Neural cell (in vitro differentiated cells): ENCODE measurements at regions not wholly inside any gene's neighbourhood (a gene's known extent, or its start where the extent isn't known, plus 50 kb on each side); places are given as distances from the start of the nearest gene placed in this dataset.

Source experiments
- H2AFZ ChIP-seq: fragments of 200-600, 300-800 bp; sonication (generic), shearing (Covaris generic); 2 replicates; pipeline ENCODE4 v1.6.0; 2014; ENCODE audit warnings: low read depth, mild to moderate bottlenecking, antibody characterized with exemption, low read length, moderate library complexity
- H3F3A ChIP-seq: fragments of 200-600 bp; shearing (Covaris generic); 2 replicates; pipeline ENCODE4 v1.6.1; 2016; ENCODE audit warnings: mild to moderate bottlenecking, moderate library complexity, mixed read lengths, antibody characterized with exemption, low read length; ENCODE audit not compliant: insufficient read depth, poor library complexity, severe bottlenecking
- H3K27ac ChIP-seq: fragments of 200-600, 300-800 bp; sonication (generic), shearing (Covaris generic); 2 replicates; pipeline ENCODE4 v1.5.1; 2014; ENCODE audit warnings: mild to moderate bottlenecking, low read length, moderate library complexity
- H3K27me3 ChIP-seq: fragments of 300-800, 200-600 bp; sonication (generic), shearing (Covaris generic); 2 replicates; pipeline ENCODE4 v1.6.0; 2014; ENCODE audit warnings: mild to moderate bottlenecking, low read depth, low read length, moderate library complexity; ENCODE audit not compliant: insufficient read depth
- H3K36me3 ChIP-seq: fragments of 300-800, 200-600 bp; sonication (generic), shearing (Covaris generic); 2 replicates; pipeline ENCODE4 v1.5.1; 2014; ENCODE audit warnings: mild to moderate bottlenecking, antibody characterized with exemption, low read length, moderate library complexity; ENCODE audit not compliant: insufficient read depth
- H3K4me2 ChIP-seq: fragments of 300-800, 200-600 bp; sonication (generic), shearing (Covaris generic); 2 replicates; pipeline ENCODE4 v1.6.0; 2014; ENCODE audit warnings: mild to moderate bottlenecking, low read length
- H3K4me3 ChIP-seq: fragments of 300-800, 200-600 bp; sonication (generic), shearing (Covaris generic); 2 replicates; pipeline ENCODE4 v1.5.1; 2014; ENCODE audit warnings: mild to moderate bottlenecking, low read length, moderate library complexity
- H3K79me2 ChIP-seq: fragments of 200-600 bp; shearing (Covaris generic); replicated peaks from 2 replicates; pipeline ENCODE4 v1.6.0; 2014; ENCODE audit warnings: mild to moderate bottlenecking, low read length, moderate library complexity; ENCODE audit not compliant: insufficient read depth
- H3K9ac ChIP-seq: fragments of 300-800, 200-600 bp; sonication (generic), shearing (Covaris generic); 2 replicates; pipeline ENCODE4 v1.6.1; 2016; ENCODE audit warnings: mild to moderate bottlenecking, low read length, mixed read lengths
- H3K9me2 ChIP-seq: fragments of 200-600 bp; shearing (Covaris generic); 2 replicates; pipeline ENCODE4 v1.6.1; 2016; ENCODE audit warnings: mild to moderate bottlenecking, low read length, mixed read lengths; ENCODE audit not compliant: insufficient read depth
- H3K9me3 ChIP-seq: fragments of 200-600, 300-800 bp; sonication (generic), shearing (Covaris generic); 2 replicates; pipeline ENCODE4 v1.6.1; 2016; ENCODE audit warnings: mild to moderate bottlenecking, mixed run types, low read length, moderate library complexity, mixed read lengths
- H4K20me1 ChIP-seq: fragments of 200-600 bp; shearing (Covaris generic); 2 replicates; pipeline ENCODE4 v1.6.1; 2016; ENCODE audit warnings: mild to moderate bottlenecking, mixed run types; ENCODE audit not compliant: insufficient read depth
- CTCF ChIP-seq: fragments of 450-650 bp; IDR thresholded peaks from 2 replicates; pipeline ENCODE4 v1.5.1; 2014; ENCODE audit warnings: antibody characterized with exemption, mild to moderate bottlenecking, moderate library complexity; ENCODE audit not compliant: poor library complexity, severe bottlenecking
- EP300 ChIP-seq: fragments of 450-650 bp; conservative IDR thresholded peaks from 2 replicates; pipeline ENCODE4 v1.6.1; 2014; ENCODE audit warnings: antibody characterized with exemption, mild to moderate bottlenecking, moderate library complexity; ENCODE audit not compliant: poor library complexity, severe bottlenecking
- EZH2 ChIP-seq: fragments of 200-600, 300-800 bp; shearing (Covaris generic), sonication (generic); IDR thresholded peaks from 2 replicates; pipeline ENCODE4 v1.6.1; 2014; ENCODE audit warnings: antibody characterized with exemption, low read length, borderline replicate concordance, mild to moderate bottlenecking; ENCODE audit not compliant: insufficient read depth, poor library complexity, severe bottlenecking
- MXI1 ChIP-seq: fragments of 450-650 bp; conservative IDR thresholded peaks from 2 replicates; pipeline ENCODE4 v1.6.1; 2014; ENCODE audit warnings: antibody characterized with exemption, mild to moderate bottlenecking; ENCODE audit not compliant: poor library complexity, severe bottlenecking
- POLR2AphosphoS5 ChIP-seq: IDR thresholded peaks from 2 replicates; pipeline ENCODE4 v1.6.1; 2012
- RAD21 ChIP-seq: fragments of 450-650 bp; conservative IDR thresholded peaks from 2 replicates; pipeline ENCODE4 v1.6.1; 2014; ENCODE audit warnings: antibody characterized with exemption, mild to moderate bottlenecking, moderate library complexity
- SMC3 ChIP-seq: fragments of 450-650 bp; conservative IDR thresholded peaks from 2 replicates; pipeline ENCODE4 v1.6.1; 2014; ENCODE audit warnings: antibody characterized with exemption, mild to moderate bottlenecking, moderate library complexity; ENCODE audit not compliant: poor library complexity
- TAF1 ChIP-seq: IDR thresholded peaks from 2 replicates; pipeline ENCODE4 v1.6.1; 2012; ENCODE audit warnings: low read depth
- TF ChIP-seq, protein P1 (sequence below): IDR thresholded peaks from 2 replicates; pipeline ENCODE4 v1.6.1; 2012; ENCODE audit warnings: borderline replicate concordance

DNA sequence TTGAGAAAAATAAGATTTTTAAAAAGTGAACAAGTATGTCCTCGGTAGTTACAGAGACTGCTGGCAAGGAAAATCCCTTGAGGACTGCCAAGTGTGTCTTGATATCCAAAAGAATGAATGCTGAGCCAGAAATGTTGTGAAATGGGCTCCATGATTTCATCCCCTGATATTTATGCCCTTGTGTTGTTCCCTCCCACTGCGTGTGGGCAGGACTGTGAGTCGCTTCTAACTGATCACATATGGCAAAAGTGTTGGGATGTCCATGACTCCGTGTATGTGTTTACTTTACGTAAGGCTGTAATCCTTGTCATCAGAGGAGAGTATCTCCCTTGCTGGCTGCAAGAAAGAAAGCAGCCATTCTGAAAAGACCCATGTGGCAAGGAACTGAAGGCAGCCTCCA is 285.1 kb downstream of the SS18 start:
- no peaks in the 10 kb centered on the region for H3K79me2 ChIP-seq
- no peaks in the 10 kb centered on the region for H3F3A ChIP-seq
- H3K4me3 ChIP-seq = no peak overlapping the region
- no peak overlapping the region for H3K4me2 ChIP-seq
- H4K20me1 ChIP-seq = no peaks in the 10 kb centered on the region
- H3K9me3 ChIP-seq = no peaks in the 10 kb centered on the region
- no peak overlapping the region for H3K9ac ChIP-seq
- TF ChIP-seq EZH2 = no peak
- no peak for TF ChIP-seq POLR2AphosphoS5
- TF ChIP-seq TAF1 = no peak
- no peak for TF ChIP-seq SMC3
- no peak for TF ChIP-seq RAD21
- no peaks in the 10 kb centered on the region for H3K27me3 ChIP-seq
- H3K9me2 ChIP-seq = no peaks in the 10 kb centered on the region
- H2AFZ ChIP-seq = no peak overlapping the region
- no peak overlapping the region for H3K27ac ChIP-seq
- no peaks in the 10 kb centered on the region for H3K36me3 ChIP-seq

DNA sequence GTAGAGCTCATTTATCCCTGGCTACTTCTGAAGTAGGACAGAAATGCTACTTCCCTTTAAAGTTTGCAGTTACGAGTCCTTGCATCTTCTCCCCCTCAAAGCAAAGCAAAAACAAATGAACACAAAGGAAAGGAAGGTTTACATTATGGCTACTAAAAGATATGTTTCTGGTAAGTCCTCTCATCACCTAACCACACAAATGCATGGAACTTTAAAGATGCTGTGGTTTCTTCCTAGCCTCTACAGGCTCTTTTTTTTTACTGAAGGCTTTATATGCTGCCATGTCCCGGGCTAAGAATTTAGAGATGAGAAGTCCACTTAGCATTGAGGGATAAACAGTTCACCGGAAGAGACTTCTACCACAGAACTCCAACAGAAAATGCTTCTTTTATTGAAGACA is 291.2 kb downstream of the SS18 start:
- TF ChIP-seq EZH2 = no peak
- TF ChIP-seq, protein P1, sequence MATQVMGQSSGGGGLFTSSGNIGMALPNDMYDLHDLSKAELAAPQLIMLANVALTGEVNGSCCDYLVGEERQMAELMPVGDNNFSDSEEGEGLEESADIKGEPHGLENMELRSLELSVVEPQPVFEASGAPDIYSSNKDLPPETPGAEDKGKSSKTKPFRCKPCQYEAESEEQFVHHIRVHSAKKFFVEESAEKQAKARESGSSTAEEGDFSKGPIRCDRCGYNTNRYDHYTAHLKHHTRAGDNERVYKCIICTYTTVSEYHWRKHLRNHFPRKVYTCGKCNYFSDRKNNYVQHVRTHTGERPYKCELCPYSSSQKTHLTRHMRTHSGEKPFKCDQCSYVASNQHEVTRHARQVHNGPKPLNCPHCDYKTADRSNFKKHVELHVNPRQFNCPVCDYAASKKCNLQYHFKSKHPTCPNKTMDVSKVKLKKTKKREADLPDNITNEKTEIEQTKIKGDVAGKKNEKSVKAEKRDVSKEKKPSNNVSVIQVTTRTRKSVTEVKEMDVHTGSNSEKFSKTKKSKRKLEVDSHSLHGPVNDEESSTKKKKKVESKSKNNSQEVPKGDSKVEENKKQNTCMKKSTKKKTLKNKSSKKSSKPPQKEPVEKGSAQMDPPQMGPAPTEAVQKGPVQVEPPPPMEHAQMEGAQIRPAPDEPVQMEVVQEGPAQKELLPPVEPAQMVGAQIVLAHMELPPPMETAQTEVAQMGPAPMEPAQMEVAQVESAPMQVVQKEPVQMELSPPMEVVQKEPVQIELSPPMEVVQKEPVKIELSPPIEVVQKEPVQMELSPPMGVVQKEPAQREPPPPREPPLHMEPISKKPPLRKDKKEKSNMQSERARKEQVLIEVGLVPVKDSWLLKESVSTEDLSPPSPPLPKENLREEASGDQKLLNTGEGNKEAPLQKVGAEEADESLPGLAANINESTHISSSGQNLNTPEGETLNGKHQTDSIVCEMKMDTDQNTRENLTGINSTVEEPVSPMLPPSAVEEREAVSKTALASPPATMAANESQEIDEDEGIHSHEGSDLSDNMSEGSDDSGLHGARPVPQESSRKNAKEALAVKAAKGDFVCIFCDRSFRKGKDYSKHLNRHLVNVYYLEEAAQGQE = no peak
- no peak for TF ChIP-seq TAF1
- no peak for TF ChIP-seq SMC3
- TF ChIP-seq RAD21 = no peak
- TF ChIP-seq MXI1 = no peak
- TF ChIP-seq EP300 = no peak
- no peak for TF ChIP-seq CTCF
- H3K27me3 ChIP-seq = no peaks in the 10 kb centered on the region
- no peak overlapping the region for H3K4me2 ChIP-seq
- H3K79me2 ChIP-seq = no peaks in the 10 kb centered on the region
- no peak overlapping the region for H2AFZ ChIP-seq
- no peak overlapping the region for H3K4me3 ChIP-seq
- no peaks in the 10 kb centered on the region for H3K36me3 ChIP-seq
- H3K9me2 ChIP-seq = no peaks in the 10 kb centered on the region
- no peak overlapping the region for H3K9ac ChIP-seq
- no peak overlapping the region for H3K27ac ChIP-seq
- no peaks in the 10 kb centered on the region for H3K9me3 ChIP-seq
- no peaks in the 10 kb centered on the region for H4K20me1 ChIP-seq
- H3F3A ChIP-seq = no peaks in the 10 kb centered on the region

DNA sequence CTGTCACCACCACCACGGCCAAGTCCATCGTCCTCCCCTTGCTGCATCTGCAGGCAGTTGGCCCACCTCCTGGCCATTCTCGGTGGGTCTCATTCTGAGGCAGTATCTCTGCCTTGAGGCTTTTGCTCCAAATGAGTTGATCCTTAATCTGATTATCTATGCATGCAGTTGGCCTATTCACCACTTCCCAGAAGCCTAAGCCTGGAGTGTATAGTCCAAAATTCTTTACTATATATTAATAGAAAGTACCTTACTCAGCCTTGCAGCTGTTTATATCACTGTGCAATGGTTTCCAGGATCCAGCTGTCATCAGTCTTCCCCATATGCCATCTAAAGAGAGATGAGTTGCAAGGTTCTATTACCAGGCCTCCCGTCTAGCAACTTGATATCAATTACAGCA is 292.4 kb downstream of the SS18 start:
- H4K20me1 ChIP-seq = no peaks in the 10 kb centered on the region
- no peaks in the 10 kb centered on the region for H3F3A ChIP-seq
- H3K9me3 ChIP-seq = no peaks in the 10 kb centered on the region
- no peak overlapping the region for H3K9ac ChIP-seq
- no peaks in the 10 kb centered on the region for H3K27me3 ChIP-seq
- TF ChIP-seq SMC3 = no peak
- no peak for TF ChIP-seq RAD21
- no peak for TF ChIP-seq CTCF
- no peak for TF ChIP-seq EP300
- no peak for TF ChIP-seq TAF1
- no peak for TF ChIP-seq MXI1
- no peak for TF ChIP-seq EZH2
- no peak for TF ChIP-seq POLR2AphosphoS5
- TF ChIP-seq, protein P1 = no peak
- H3K36me3 ChIP-seq = no peaks in the 10 kb centered on the region
- no peak overlapping the region for H3K4me3 ChIP-seq
- H3K4me2 ChIP-seq = no peak overlapping the region
- no peaks in the 10 kb centered on the region for H3K79me2 ChIP-seq
- H3K9me2 ChIP-seq = no peaks in the 10 kb centered on the region
- H2AFZ ChIP-seq = no peak overlapping the region
- no peak overlapping the region for H3K27ac ChIP-seq
